ENCODE measurements at regions not wholly inside any gene's neighbourhood (a gene's known extent, or its start where the extent isn't known, plus 50 kb on each side); places are given as distances from the start of the nearest gene placed in this dataset.
"Not testable (repeated sequence)": the region's sequence is repeated elsewhere in the genome, so short reads cannot be mapped to it uniquely, and the experiment has no call there.

DNA sequence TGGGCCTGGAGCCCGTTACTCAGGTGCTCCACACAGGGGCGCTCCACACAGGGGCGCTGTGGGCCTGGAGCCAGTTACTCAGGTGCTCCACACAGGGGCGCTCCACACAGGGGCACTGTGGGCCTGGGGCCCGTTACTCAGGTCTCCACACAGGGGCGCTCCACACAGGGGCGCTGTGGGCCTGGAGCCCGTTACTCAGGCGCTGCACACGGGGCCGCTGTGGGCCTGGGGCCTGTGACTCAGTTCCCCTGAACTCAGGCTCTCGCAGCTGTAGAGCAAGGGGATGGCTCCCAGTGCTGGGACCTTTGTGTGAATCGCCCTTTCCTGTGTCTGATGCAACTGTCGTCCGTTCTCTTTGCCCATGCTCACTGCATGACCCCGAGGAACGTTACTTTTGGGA is 262.0 kb downstream of the THBS2 start:
- not testable (repeated sequence) for TF ChIP-seq SMC3 (IDR thresholded peaks at IDR 0.05; ENCODE audit: low read depth, low read length); CTCF (IDR thresholded peaks at IDR 0.05); POLR2AphosphoS5 (IDR thresholded peaks at IDR 0.05; ENCODE audit: low read depth, low read length); RFX5 (IDR thresholded peaks at IDR 0.05; ENCODE audit: low read length); EP300 (IDR thresholded peaks at IDR 0.05; ENCODE audit: borderline replicate concordance in 1 of 2, low read depth in 1 of 2, low read length in 1 of 2); RXRA (IDR thresholded peaks at IDR 0.05; ENCODE audit: borderline replicate concordance, low read depth)
- TF ChIP-seq, protein P1, sequence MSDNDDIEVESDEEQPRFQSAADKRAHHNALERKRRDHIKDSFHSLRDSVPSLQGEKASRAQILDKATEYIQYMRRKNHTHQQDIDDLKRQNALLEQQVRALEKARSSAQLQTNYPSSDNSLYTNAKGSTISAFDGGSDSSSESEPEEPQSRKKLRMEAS (IDR thresholded peaks at IDR 0.05; ENCODE audit: low read depth) = not testable (repeated sequence)
